ENCODE measurements at regions not wholly inside any gene's neighbourhood (a gene's known extent, or its start where the extent isn't known, plus 50 kb on each side); places are given as distances from the start of the nearest gene placed in this dataset.

GRCh38 chr9:13645557-13645956 is 366.1 kb upstream of the MPDZ start:
- 0% methylated on average over 1 of the region's 1 CpG for WGBS (ENCODE audit: insufficient coverage, low coverage, missing lambda C conversion rate)
- ChIA-PET POLR2A (no interaction called here), CTCF (ENCODE audit: low intra/inter-chr PET ratio) (no interaction called here)
- intact Hi-C loops (cut with micrococcal nuclease) = no loop called here
- H3K4me1 ChIP-seq (replicated peaks in 1 of 2; ENCODE audit: control insufficient read depth in 2 of 2, insufficient read depth in 2 of 2, low read length in 2 of 2) = no peaks in the 10 kb centered on the region
- no peak overlapping the region for H3K27ac ChIP-seq (ENCODE audit: extremely low read depth, low read depth, low read length)
- H2AFZ ChIP-seq (ENCODE audit: low read depth, low read length) = no peak overlapping the region
- in situ Hi-C loops (cut with MboI) = no loop called here
- H3K9me1 ChIP-seq (ENCODE audit: control insufficient read depth, insufficient read depth, low read length) = no peaks in the 10 kb centered on the region
- H3K36me3 ChIP-seq (ENCODE audit: control insufficient read depth, insufficient read depth, low read length) = no peaks in the 10 kb centered on the region
- no peak overlapping the region for H3K4me3 ChIP-seq
- no peaks in the 10 kb centered on the region for H4K20me1 ChIP-seq (replicated peaks; ENCODE audit: control insufficient read depth, insufficient read depth, low read length)
- FAIRE-seq (no peak), ATAC-seq (no peak), DNase-seq (ENCODE audit: extremely low read depth in 1 of 4, low spot score in 3 of 4) (no peak)
- BruUV-seq (replicated peaks) = no TSS peak
- no peaks in the 10 kb centered on the region for H3K9me3 ChIP-seq (replicated peaks; ENCODE audit: control insufficient read depth, insufficient read depth, low read depth, low read length)
- no peak overlapping the region for H3K4me2 ChIP-seq (ENCODE audit: insufficient read depth, low read length)
- no peak overlapping the region for H3K9ac ChIP-seq (ENCODE audit: insufficient read depth in 1 of 2, low read depth in 2 of 2, low read length in 2 of 2)
- TF ChIP-seq NCOR1 (IDR thresholded peaks at IDR 0.05) (no peak), NFIX (CRISPR knock-in tag; IDR thresholded peaks at IDR 0.05; ENCODE audit: low read depth) (no peak), MIER1 (IDR thresholded peaks at IDR 0.05; ENCODE audit: low read depth) (no peak), STAT5A (IDR thresholded peaks at IDR 0.05; ENCODE audit: borderline replicate concordance, low read length) (no peak)
- no peaks in the 10 kb centered on the region for H3K79me2 ChIP-seq (ENCODE audit: control insufficient read depth, insufficient read depth, low read length)
- no peaks in the 10 kb centered on the region for H3K27me3 ChIP-seq (ENCODE audit: control insufficient read depth in 2 of 2, insufficient read depth in 2 of 2, low read length in 2 of 2)

- FAIRE-seq = no peak
- intact Hi-C loops (cut with micrococcal nuclease) (no loop called here), in situ Hi-C loops (cut with MboI) (no loop called here)
- no TSS peak for BruUV-seq (replicated peaks)
- no peaks in the 10 kb centered on the region for H3K9me1 ChIP-seq (ENCODE audit: control insufficient read depth, insufficient read depth, low read length)
- no peak overlapping the region for H3K9ac ChIP-seq (ENCODE audit: insufficient read depth in 1 of 2, low read depth in 2 of 2, low read length in 2 of 2)
- H3K27ac ChIP-seq (ENCODE audit: extremely low read depth, low read depth, low read length) = no peak overlapping the region
- H3K9me3 ChIP-seq (replicated peaks; ENCODE audit: control insufficient read depth, insufficient read depth, low read depth, low read length) = no peaks in the 10 kb centered on the region
- H3K27me3 ChIP-seq (ENCODE audit: control insufficient read depth in 2 of 2, insufficient read depth in 2 of 2, low read length in 2 of 2) = no peaks in the 10 kb centered on the region
- no peak overlapping the region for H3K4me2 ChIP-seq (ENCODE audit: insufficient read depth, low read length)
- POLR2A ChIA-PET = no interaction called here
- H4K20me1 ChIP-seq (replicated peaks; ENCODE audit: control insufficient read depth, insufficient read depth, low read length) = no peaks in the 10 kb centered on the region
- H3K4me3 ChIP-seq = no peak overlapping the region
- no peak for DNase-seq (ENCODE audit: extremely low read depth in 1 of 4, low spot score in 3 of 4)
- H3K4me1 ChIP-seq (replicated peaks in 1 of 2; ENCODE audit: control insufficient read depth in 2 of 2, insufficient read depth in 2 of 2, low read length in 2 of 2) = no peaks in the 10 kb centered on the region
- H3K36me3 ChIP-seq (ENCODE audit: control insufficient read depth, insufficient read depth, low read length) = no peaks in the 10 kb centered on the region
- no peaks in the 10 kb centered on the region for H3K79me2 ChIP-seq (ENCODE audit: control insufficient read depth, insufficient read depth, low read length)
- ATAC-seq = no peak
- CTCF ChIA-PET (ENCODE audit: low intra/inter-chr PET ratio) = no interaction called here
- WGBS (ENCODE audit: insufficient coverage, low coverage, missing lambda C conversion rate) = 0% methylated on average over 1 of the region's 1 CpG
- no peak overlapping the region for H2AFZ ChIP-seq (ENCODE audit: low read depth, low read length)
- TF ChIP-seq, protein P1, sequence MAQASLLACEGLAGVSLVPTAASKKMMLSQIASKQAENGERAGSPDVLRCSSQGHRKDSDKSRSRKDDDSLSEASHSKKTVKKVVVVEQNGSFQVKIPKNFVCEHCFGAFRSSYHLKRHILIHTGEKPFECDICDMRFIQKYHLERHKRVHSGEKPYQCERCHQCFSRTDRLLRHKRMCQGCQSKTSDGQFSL (CRISPR knock-in tag; IDR thresholded peaks at IDR 0.05) = no peak
- TF ChIP-seq, protein P1 (tag; IDR thresholded peaks at IDR 0.05) = no peak
- no peak for TF ChIP-seq LCOR (CRISPR knock-in tag; IDR thresholded peaks at IDR 0.05)
- no peak for TF ChIP-seq FOS (IDR thresholded peaks at IDR 0.05; ENCODE audit: extremely low read depth, insufficient read length)
- TF ChIP-seq YBX1 (IDR thresholded peaks at IDR 0.05) = no peak
- TF ChIP-seq RBM17 (IDR thresholded peaks at IDR 0.05; ENCODE audit: borderline replicate concordance, low read depth, low read length) = no peak
- TF ChIP-seq POLR2G (IDR thresholded peaks at IDR 0.05; ENCODE audit: low read depth, low read length) = no peak
- TF ChIP-seq PURB (CRISPR knock-in tag; IDR thresholded peaks at IDR 0.05; ENCODE audit: low read depth) = no peak
- no peak for TF ChIP-seq RAD21 (CRISPR knock-in tag; conservative IDR thresholded peaks at IDR 0.05 in 1 of 2, IDR thresholded peaks at IDR 0.05 in 1 of 2)
- no peak for TF ChIP-seq ZNF282 (CRISPR knock-in tag; IDR thresholded peaks at IDR 0.05)
- no peak for TF ChIP-seq ARID1B (IDR thresholded peaks at IDR 0.05)
- TF ChIP-seq PREB (CRISPR knock-in tag; IDR thresholded peaks at IDR 0.05) = no peak
- no peak for TF ChIP-seq DNMT1 (IDR thresholded peaks at IDR 0.05)
- TF ChIP-seq LARP7 (IDR thresholded peaks at IDR 0.05) = no peak
- no peak for TF ChIP-seq SIRT6 (IDR thresholded peaks at IDR 0.05; ENCODE audit: low read depth, low read length)
Observed at GRCh38 chr9:13644675-13645074, 365.2 kb upstream of the MPDZ start.

All from K562 (cell line).